Keratinocyte (primary cell): ENCODE measurements at regions not wholly inside any gene's neighbourhood (a gene's known extent, or its start where the extent isn't known, plus 50 kb on each side); places are given as distances from the start of the nearest gene placed in this dataset.

ENCODE experiments used
- EZH2 ChIP-seq: IDR thresholded peaks from one replicate; pipeline ENCODE4 v1.6.1; 2012; ENCODE audit warnings: inconsistent platforms, mild to moderate bottlenecking, low read length, moderate library complexity
- TF ChIP-seq, protein P1 (sequence below), 3 experiments: IDR thresholded peaks in 1 of 3; conservative IDR thresholded peaks in 1 of 3; optimal IDR thresholded peaks in 1 of 3; 2 replicates in 2 of 3; 3 replicates in 1 of 3; pipeline versions ENCODE3 to v1.5.1; 2011; ENCODE audit warnings: low read length in 3 of 3, mild to moderate bottlenecking in 3 of 3, moderate library complexity in 2 of 3, control low read depth in 1 of 3, inconsistent platforms in 1 of 3; ENCODE audit not compliant: insufficient read depth in 2 of 3; ENCODE audit errors: extremely low read depth in 1 of 3

DNA sequence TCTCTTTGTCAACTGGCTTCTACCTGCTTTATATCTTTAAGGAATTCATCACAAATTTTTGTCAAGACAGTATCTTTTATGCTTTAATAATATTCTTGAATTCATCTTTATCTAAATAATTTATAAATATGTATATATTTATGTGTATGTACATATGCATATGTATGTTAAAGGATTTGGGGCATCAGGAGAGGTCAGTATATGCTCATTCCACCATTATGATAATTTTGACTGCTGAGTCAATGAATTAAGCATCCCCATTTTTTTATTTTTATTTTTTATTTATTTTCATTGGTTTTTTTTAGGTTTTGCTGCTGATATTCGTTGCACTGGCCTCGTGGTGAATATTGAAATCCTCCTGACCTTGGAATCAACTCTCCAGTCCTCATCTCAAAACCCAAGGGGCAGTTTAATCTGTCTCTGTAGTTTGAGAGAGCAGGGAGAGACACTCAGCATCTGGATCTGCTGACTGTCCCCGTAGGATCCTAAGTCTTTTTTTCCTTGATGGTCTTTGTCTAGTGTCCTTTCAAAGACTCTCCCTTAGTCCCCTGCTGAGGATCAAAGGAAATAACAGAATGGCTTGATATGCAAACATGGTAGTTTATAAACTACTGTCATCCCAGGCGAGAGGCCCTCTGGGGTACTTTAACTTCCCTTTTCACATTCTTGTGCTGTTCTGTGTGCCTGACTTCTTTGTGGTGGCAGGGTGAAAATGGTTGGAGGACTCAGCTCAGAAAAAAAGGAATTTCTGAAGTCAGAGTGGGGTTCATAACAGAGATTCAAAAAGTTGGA, 218.7 kb downstream of the DIO2 start:
- no peak for TF ChIP-seq EZH2
- TF ChIP-seq, protein P1, sequence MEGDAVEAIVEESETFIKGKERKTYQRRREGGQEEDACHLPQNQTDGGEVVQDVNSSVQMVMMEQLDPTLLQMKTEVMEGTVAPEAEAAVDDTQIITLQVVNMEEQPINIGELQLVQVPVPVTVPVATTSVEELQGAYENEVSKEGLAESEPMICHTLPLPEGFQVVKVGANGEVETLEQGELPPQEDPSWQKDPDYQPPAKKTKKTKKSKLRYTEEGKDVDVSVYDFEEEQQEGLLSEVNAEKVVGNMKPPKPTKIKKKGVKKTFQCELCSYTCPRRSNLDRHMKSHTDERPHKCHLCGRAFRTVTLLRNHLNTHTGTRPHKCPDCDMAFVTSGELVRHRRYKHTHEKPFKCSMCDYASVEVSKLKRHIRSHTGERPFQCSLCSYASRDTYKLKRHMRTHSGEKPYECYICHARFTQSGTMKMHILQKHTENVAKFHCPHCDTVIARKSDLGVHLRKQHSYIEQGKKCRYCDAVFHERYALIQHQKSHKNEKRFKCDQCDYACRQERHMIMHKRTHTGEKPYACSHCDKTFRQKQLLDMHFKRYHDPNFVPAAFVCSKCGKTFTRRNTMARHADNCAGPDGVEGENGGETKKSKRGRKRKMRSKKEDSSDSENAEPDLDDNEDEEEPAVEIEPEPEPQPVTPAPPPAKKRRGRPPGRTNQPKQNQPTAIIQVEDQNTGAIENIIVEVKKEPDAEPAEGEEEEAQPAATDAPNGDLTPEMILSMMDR (optimal IDR thresholded peaks at IDR 0.05 in 1 of 3, IDR thresholded peaks at IDR 0.05 in 1 of 3, conservative IDR thresholded peaks at IDR 0.05 in 1 of 3; ENCODE audit: extremely low read depth in 1 of 3, insufficient read depth in 2 of 3, low read length in 3 of 3), result no peak
